Peyer's patch (tissue), 4 donors: ENCODE measurements at regions not wholly inside any gene's neighbourhood (a gene's known extent, or its start where the extent isn't known, plus 50 kb on each side); places are given as distances from the start of the nearest gene placed in this dataset.

ENCODE experiments used
- CTCF ChIP-seq, 6 experiments: fragments of 450-650 bp in 4 of 6; fragments of 200-600 bp in 2 of 6; sonication (generic) in 1 of 6; IDR thresholded peaks; one replicate each; pipeline ENCODE4 v1.5.1; 2017 to 2019; ENCODE audit warnings: antibody characterized with exemption in 6 of 6, mild to moderate bottlenecking in 3 of 6, moderate library complexity in 1 of 6
- POLR2A ChIP-seq, 2 donors: fragments of 450-650 bp; IDR thresholded peaks; one replicate each; pipeline ENCODE4 v1.5.1; 2017; ENCODE audit warnings: antibody characterized with exemption in 2 of 2, mild to moderate bottlenecking in 2 of 2, moderate library complexity in 2 of 2

GRCh38 chr5:7209658-7210057 is 186.3 kb upstream of the ADCY2 start:
- no peak for TF ChIP-seq POLR2A (IDR thresholded peaks at IDR 0.05)
- no peak for TF ChIP-seq CTCF (IDR thresholded peaks at IDR 0.05)
